GM21723 (cell line): ENCODE measurements at regions not wholly inside any gene's neighbourhood (a gene's known extent, or its start where the extent isn't known, plus 50 kb on each side); places are given as distances from the start of the nearest gene placed in this dataset.
"Not testable (repeated sequence)": the region's sequence is repeated elsewhere in the genome, so short reads cannot be mapped to it uniquely, and the experiment has no call there.

Source experiments
- ATAC-seq: cut with Tn5 transposase; IDR thresholded peaks from one replicate; pipeline ENCODE4 v1.9.1; 2021; ENCODE audit warnings: mild to moderate bottlenecking, moderate library complexity; ENCODE audit not compliant: unreplicated experiment

DNA sequence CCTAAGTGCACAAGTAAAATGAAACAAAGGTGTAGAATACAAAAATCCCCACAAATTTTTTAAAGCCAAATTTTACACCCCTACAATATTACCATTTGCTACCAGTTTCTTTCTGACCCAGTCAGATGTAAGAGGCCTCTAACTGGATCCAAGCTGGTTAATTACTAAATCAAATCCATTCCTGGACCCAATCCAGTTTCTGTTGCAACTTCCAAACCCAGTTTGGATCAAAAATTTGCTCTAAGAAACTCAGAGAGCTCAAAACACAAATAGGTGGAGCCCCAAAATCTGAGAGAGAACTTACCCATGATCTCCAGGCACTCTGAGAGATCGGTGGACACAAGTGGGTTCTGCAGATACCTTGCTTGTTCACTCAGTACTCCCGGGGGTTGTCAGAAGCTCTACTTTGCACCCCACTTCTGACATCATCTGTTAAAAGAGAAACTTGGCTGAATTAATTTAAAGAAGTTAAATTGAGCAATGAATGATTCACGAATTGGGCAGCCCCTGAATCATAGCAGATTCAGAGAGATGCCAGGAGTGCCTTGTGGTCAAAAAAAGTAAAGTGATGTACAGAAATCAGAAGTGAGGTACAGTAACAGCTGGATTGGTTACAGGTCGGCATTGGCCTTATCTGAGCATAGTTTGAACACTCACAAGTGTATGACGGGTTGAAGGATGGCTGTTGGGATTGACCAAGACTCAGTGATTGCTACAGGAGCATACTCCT, 448.0 kb downstream of the KCNT2 start:
- no peak for ATAC-seq

DNA sequence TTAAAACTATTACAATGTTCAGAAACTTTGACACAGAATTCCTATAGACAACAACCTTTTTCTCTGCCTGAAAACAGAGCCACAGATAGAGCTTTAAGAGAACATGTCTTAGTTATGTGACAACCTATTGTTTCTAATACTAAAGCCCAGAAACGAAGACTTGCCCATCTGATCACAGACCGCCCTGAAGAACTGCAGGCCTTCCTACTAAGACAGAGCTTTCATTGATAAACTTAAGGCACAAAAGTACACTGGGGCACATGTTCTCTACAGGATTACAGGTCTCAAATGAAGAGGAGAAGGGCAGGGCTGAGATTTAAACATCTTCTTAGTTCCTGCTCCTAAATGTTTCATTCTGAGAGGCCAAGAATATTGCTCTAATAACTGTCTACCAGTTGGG, 452.7 kb downstream of the KCNT2 start:
- no peak for ATAC-seq

DNA sequence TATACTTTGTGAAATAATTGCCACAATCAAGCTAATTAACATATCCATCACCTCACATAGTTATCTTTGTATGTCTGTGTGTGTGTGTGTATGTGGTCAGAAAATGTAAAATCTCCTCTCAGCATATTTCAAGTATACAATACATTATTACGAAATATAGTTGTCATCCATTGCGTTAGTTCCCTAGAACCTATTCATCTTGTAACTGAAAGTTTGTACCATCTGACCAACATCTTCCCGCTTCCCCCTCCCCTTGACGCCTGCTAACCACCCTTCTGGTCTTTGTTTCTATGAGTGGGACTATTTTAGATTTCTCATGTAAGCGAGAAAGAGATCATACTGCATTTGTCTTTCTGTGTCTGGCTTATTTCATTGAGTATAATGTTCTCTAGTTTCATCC, 455.3 kb downstream of the KCNT2 start:
- peak; percentile 57 for ATAC-seq

DNA sequence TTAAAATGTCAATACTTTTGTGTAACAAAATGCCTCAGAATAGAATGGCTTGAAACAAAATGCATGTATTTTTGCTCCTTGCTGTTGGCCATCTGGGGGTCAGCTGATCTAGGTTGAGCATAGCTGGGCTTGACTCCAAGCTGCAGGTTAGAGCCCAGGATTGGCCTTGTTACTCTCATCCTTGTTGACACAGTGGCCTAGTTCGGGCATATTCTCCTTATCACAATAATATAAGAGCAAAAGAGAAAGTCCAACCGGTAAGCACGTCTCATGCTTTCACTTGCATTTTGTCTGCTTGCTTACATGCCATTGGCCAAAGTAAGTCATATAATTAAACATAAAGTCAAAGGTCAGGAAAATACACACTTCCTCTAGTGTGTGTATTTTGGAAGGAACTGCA, 456.2 kb downstream of the KCNT2 start:
- no peak for ATAC-seq

DNA sequence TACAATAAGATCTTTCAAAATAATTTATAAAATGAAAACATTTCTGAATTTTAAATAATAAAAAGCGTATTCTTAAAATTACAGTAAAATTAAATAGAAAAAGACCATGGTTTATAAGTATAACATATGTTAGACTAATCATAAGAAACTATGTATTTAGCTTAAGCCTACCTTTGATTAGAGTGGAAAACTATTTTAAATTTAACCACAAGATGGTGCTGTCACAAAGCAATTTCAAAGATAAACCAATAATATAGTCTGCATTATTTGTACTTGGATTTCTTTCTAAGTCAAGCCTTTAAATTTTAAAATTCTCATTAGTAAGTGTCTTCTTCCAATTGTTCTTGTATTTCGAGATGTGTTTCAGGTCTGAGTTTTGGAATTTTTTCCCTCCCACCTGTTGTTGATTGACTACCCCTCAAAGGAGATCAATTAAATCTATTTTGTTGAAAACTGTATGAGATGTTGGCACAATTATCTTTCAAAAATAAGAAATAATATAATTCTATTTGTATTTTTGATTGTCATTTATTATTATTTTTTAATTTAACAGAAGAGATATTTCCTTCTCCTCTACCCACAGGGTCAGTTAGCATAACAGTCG, 459.8 kb downstream of the KCNT2 start:
- peak; percentile 64 for ATAC-seq

DNA sequence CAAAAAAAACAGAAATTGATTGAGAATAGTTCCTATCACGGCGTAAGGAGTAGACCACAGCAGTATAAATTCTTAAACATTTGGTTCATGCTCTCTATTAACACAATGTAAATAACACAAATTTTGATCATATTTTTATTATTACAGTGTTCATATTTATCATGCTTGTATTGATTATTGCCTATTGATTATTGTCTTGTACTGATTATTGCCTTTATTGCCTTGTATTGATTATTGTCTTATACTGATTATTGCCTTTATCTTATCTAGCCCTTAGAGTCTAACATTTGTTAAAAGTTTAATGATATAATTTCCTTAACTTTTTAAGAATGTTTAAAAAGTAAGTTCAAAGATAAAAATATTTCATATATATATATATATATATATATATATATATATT, 460.7 kb downstream of the KCNT2 start:
- no peak for ATAC-seq

DNA sequence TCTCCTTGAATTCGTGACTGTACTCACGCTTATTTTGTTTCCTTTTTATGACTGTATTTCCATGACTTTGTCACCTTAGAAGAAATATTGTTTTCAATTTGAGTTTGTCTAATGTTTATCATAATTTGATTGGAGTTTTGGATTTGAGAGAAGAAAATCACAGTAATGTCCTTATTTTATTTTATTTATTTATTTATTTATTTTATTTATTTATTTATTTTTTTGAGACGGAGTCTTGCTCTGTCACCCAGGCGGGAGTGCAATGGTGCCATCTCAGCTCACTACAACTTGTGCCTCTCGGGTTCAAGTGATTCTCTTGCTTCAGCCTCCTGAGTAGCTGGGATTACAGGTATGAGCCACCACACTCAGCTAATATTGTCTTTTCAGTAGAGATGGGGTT, 463.1 kb downstream of the KCNT2 start:
- not testable (repeated sequence) for ATAC-seq

DNA sequence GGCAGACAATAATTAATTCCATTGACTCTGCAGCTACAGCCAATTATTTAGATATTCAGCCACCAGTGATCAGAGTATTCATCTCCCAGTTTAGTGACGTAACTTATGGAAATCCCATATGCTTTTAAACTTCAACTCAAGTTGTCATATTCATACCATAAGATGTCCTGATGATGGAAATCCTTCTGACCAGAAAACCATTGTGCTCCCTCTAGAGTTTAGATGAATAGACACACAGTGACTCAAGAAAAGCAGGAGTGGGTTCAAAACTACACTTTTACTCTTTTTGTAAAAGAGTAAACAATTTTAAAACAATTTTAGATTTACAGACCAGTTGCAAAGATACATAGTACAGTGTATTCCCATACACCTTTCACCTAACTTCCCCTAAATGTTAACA, 463.7 kb downstream of the KCNT2 start:
- no peak for ATAC-seq

DNA sequence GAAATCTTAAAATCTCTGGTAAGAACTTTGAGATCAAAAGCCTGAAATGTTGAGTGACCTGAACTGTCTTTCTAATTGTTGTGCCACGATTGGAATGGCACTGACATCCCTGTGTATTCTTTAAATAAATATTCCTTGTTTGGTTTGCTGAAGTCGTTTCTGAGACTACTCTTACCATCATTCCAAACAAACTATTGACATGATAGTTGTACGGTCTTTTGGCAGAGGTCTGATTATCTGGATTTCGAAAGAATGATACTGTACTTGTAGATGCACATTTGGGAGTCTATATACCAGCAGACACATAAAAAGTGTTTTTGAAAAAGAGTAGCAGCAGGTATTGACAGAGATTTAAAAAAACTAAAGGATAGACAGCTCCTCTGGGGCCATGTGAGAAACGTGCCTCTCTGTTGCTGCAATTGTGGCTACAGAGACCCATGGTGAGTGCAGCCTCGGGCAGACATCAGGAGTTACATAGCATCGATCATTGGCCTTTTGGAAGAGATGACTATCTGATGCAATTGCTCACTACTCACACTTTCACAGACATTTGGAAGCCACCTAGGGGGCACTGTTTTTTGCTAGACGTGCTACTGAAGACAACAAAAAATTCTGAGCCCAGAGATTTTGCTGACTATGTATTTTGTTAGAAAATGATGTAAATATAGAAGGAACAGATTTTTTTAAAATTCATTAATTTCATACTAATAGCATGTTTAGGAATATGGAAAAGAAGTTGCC, 464.5 kb downstream of the KCNT2 start:
- ATAC-seq: no peak

DNA sequence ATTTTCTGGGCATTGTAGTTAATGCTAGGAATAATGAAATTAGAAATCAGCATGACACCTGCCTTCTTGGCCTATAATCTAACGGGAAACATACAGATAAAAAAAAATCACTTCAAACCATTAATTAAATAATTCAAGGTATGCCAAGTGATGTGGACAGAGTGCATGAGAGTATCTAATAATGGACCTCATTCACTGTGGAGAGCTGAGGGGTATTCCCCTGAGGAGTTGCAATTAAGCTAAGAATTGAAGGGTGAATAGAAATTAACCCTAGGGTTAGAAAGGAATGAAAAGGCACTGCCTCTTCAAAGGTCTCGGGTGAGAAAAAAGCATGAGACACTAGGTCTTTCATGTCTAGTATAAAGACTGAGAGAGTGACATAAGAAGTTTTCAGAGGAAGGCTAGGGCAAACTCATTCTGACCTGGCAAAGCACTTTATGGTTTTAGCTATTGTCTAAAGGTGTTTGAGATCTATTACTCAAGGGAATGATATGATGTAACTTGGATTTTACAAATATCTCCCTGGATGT, 466.1 kb downstream of the KCNT2 start:
- no peak for ATAC-seq

DNA sequence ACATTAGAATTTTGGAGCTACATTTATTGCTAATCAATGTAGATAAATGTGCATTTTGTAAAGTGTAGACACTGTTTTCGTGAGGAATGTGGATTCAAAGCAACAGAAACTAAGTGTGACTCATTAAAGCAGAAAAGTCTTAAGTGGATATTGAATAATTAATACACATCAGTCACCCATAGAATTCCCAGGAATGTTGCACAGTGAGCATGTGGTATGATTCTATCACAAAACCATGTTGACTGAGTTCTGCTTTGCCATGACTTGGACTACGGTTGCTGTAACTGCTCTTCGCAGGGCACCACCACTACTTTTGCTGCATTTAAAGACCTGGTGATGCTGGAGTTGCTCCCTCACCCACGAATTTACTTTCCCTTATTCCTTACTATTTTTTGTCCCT, 471.8 kb downstream of the KCNT2 start:
- no peak for ATAC-seq

DNA sequence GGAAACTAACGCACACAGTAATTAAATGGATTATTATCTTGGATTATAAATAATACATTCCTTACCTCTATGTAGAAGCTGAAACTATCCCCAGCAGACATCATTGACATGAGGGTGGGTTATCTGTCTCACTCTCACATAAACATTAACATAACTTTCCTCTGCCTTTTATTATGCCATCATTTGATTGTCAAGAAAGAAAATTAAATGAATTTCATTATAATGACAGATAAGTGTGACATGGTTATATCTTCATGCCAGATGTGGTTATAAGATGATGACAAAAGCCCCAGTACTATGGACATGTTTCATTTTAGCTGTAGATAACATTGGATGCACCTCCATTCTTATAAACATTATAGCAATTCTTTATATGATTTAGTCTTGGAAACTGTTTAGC, 476.5 kb downstream of the KCNT2 start:
- ATAC-seq: no peak

DNA sequence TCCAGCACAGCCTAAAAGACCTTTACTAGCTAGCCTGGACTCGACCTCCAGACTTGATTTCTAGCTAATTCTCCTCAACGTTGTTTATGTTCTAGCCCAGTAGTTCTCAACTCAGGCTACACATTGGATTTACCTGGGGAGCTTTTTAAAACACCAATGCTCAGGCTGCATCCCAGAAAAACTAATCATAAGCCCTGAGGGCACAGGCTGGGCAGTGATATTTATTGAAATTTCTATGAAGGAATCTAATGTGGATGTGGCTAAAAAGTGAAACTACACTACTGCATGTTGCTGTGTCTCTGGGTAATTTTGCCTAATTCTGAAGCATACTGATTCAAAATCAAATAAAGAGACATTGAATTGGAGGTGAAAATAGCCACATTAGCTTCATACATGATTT, 479.4 kb downstream of the KCNT2 start:
- ATAC-seq: no peak

DNA sequence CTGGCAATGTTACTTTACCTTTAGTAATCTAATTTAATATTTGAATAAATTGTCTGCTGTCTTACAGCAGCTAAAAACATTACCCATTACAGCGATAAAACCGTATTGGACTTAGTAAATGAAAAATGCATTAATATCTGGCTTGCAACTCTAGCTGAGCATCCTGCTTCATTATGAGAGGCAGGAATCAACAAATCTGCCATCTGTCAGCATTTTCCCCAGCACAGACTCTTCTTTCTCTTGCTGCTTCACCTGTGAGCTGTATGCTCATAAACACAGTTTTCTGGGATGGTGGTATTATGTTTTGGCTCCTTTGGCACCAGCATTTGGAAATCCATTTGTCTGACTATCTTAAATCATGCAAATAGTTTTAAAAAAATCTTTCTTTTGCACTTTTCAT, 487.1 kb downstream of the KCNT2 start:
- no peak for ATAC-seq

DNA sequence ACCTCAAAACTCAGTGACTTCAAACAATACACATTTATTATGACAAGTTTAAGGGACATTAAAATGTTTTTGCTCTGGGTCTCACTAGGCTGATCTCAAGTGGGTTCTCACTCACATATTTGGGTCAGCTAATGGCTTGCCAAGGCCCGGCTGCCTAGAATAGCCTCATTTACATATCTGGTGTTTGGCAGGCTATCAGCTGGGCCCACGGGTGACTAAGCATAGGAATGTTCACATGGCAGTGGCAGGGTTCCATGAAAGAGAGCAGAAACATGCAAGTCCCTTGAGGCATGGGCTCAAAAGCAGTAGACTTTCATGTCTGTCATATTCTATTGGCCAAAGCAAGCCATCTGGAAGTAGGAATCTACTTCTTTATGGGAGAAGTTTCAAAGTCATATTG, 492.6 kb downstream of the KCNT2 start:
- ATAC-seq: no peak

DNA sequence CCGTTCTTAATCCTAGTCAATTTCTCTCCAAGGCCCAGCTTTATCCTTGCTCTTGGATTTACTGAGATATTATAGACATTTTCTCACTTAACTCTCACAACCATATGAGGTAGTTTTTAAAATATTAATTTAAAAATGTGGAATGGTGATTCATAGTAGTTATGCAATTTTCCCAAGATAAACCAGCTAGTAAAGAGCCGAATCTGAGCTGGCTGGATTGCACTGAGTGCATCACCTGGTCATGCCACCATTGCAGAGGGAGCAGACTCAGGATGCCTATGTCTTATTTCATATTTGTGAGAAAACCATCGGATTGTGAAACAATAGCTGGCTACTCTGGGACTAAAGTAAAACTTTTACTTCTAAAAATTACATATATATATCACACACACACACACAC, 494.0 kb downstream of the KCNT2 start:
- ATAC-seq: no peak

DNA sequence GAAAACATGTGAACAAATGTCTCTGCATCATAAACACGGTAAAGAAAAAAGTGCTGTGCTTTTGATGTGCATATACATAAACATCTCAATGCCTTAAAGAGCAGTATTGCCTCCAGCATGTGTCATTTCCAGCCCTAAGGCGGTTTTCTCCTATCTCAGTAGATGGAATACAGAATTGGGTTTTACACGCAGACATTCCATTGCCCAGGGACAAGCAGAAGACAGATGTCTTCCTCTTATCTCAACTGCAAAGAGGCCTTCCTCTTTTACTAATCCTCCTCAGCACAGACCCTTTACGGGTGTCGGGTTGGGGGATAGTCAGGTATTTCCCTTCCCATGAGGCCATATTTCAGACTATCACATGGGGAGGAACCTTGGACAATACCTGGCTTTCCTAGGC, 499.2 kb downstream of the KCNT2 start:
- ATAC-seq: not testable (repeated sequence)

DNA sequence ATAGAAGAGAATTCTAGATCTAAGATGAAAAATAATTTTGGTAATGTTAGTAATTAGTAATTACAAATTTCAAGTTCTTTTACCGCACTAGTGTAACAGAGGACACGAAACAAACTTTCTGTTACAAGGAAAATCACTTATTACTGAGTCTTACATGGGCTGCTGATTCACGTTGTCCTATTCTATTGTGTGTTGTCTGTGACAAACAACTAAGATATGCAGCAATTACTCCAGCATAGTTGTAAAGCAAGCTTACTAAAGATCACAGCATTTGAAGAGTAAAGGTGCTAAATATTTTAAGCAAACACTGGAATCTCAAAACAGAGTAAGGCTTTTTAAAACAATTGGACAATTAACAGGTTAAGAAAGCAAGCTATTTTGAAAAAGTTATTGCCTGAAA, 502.3 kb downstream of the KCNT2 start:
- ATAC-seq: no peak

DNA sequence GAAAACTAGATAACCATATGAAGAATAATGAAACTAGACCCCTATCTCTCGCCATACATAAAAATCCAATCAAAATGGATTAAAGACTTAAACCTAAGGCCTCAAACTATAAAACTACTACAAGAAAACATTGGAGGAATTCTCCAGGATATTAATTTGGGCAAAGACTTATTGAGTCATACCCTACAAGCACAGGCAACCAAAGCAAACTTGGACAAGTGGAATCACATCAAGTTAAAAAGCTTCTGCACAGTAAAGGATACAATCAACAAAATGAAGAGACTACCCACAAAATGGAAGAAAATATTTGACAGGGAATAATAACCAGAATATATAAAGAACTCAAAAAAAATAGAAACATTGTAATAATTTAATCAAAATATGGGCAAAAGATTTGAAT, 505.4 kb downstream of the KCNT2 start:
- no peak for ATAC-seq

DNA sequence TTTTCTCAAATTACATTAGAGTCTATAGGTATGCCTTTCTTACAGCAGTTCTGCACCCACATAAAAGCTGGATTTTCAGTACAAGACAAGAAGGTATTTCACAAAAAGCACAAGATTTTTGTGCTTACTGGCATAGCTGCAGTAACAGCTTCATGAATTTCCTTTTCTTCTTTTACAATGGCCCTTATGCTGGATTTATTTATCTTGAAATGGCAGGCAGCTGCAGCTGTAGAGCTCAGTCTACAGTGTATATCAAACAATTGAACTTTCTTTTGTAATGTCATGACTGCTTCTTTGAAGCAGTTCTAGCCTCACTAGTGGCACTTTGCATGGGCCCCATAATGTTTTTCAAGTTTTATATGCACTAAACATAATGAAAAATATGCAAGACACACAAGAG, 510.2 kb downstream of the KCNT2 start:
- ATAC-seq: no peak

DNA sequence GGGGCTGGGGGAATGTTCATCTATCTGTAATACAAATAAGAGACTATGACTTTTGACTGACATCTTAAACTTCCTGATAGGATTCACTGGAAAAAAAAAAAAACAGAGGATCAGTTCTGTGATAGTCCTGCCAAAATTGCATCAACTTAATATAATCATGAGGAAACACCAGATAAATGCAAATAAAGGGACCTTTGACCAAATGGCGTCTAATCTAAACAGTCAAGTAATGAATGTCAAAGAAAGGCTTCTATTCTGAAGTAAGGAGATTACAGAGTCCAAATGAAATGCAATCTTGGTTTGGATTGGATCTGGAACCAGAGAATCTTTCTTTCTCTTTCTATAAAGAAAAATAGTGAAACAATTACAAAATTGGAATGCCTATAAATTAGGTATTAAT, 513.4 kb downstream of the KCNT2 start:
- no peak for ATAC-seq
